T-cell (primary cell): ENCODE measurements at regions not wholly inside any gene's neighbourhood (a gene's known extent, or its start where the extent isn't known, plus 50 kb on each side); places are given as distances from the start of the nearest gene placed in this dataset.

Experiments used
- ATAC-seq, 4 experiments: fragments of 200-7000 bp in 3 of 4; fragments of 150-1000 bp in 1 of 4; cut with Tn5 transposase; replicated peaks in 1 of 4; 1 replicate in 3 of 4; 2 replicates in 1 of 4; pipeline ENCODE4 v1.10.0; 2021; ENCODE audit warnings: moderate library complexity in 3 of 4, mild to moderate bottlenecking in 2 of 4, moderate number of reproducible peaks in 1 of 4
- CTCF ChIA-PET, 2 donors: fragments of 300-600 bp; sonication (Branson Sonifier 250); formaldehyde crosslinking; loops; one replicate each; lab custom pipeline; 2022; ENCODE audit warnings: antibody characterized with exemption in 2 of 2; lab: Charles Lee
- POLR2A ChIA-PET, 2 donors: fragments of 300-600 bp; sonication (Branson Sonifier 250); formaldehyde crosslinking; loops; one replicate each; lab custom pipeline; 2022; ENCODE audit warnings: antibody characterized with exemption in 2 of 2; lab: Charles Lee
- DNase-seq, 35 experiments: peaks; one replicate each; pipeline versions ENCODE4 v3.0.0 to v3.0.0-alpha.2; 2013 to 2023
- H3K27ac ChIP-seq: one replicate; pipeline ENCODE4 v1.5.1; 2013; ENCODE audit warnings: low read length
- H3K27me3 ChIP-seq, 2 experiments: replicated peaks in 1 of 2; 1 replicate in 1 of 2; 2 replicates in 1 of 2; pipeline versions ENCODE4 v1.6.1 to v1.7.0; 2013; ENCODE audit warnings: low read length in 1 of 2, mixed read lengths in 1 of 2; ENCODE audit not compliant: control insufficient read depth in 2 of 2, insufficient read depth in 2 of 2; ENCODE audit errors: extremely low read depth in 1 of 2
- H3K36me3 ChIP-seq, 2 donors: 1 replicate in 1 of 2; 2 replicates in 1 of 2; pipeline versions ENCODE4 v1.6.1 to v1.7.0; 2013; ENCODE audit warnings: low read length in 1 of 2; ENCODE audit not compliant: control insufficient read depth in 2 of 2, insufficient read depth in 1 of 2; ENCODE audit errors: extremely low read depth in 1 of 2
- H3K4me1 ChIP-seq, 2 experiments: 1 replicate in 1 of 2; 2 replicates in 1 of 2; pipeline versions ENCODE4 v1.6.1 to v1.7.0; 2013; ENCODE audit warnings: low read length in 2 of 2, mixed read lengths in 1 of 2; ENCODE audit not compliant: insufficient read depth in 2 of 2, control insufficient read depth in 1 of 2; ENCODE audit errors: extremely low read depth in 1 of 2
- H3K4me3 ChIP-seq, 2 donors: 1 replicate in 1 of 2; 2 replicates in 1 of 2; pipeline versions ENCODE4 v1.5.1 to v1.7.0; 2013; ENCODE audit warnings: mild to moderate bottlenecking in 2 of 2, low read length in 1 of 2, moderate library complexity in 1 of 2; ENCODE audit not compliant: control insufficient read depth in 1 of 2; ENCODE audit errors: extremely low read depth in 1 of 2
- H3K9me3 ChIP-seq: 2 replicates; pipeline ENCODE4 v1.7.0; 2013
- H3K27ac Mint-ChIP-seq, 2 donors: one replicate each; pipeline ENCODE4 v1.8.0; 2020 to 2021; ENCODE audit warnings: mild to moderate bottlenecking in 2 of 2, mixed read lengths in 2 of 2
- H3K27me3 Mint-ChIP-seq, 2 donors: one replicate each; pipeline ENCODE4 v1.8.0; 2021 to 2022; ENCODE audit warnings: mixed read lengths in 2 of 2
- H3K36me3 Mint-ChIP-seq: one replicate; pipeline ENCODE4 v1.8.0; 2021; ENCODE audit warnings: mixed read lengths
- H3K4me1 Mint-ChIP-seq, 3 donors: one replicate each; pipeline ENCODE4 v1.8.0; 2020 to 2022; ENCODE audit warnings: mixed read lengths in 3 of 3, mild to moderate bottlenecking in 1 of 3
- H3K4me3 Mint-ChIP-seq, 3 donors: one replicate each; pipeline ENCODE4 v1.8.0; 2020 to 2022; ENCODE audit warnings: mild to moderate bottlenecking in 3 of 3, mixed read lengths in 3 of 3, moderate library complexity in 3 of 3
- H3K9me3 Mint-ChIP-seq, 3 donors: one replicate each; pipeline ENCODE4 v1.8.0; 2020 to 2022; ENCODE audit warnings: mixed read lengths in 3 of 3
- WGBS: methylation state at CpG from one replicate; pipeline ENCODE4 v1.1.5; 2013; ENCODE audit warnings: missing lambda C conversion rate; ENCODE audit not compliant: insufficient coverage; 5-methylcytosine and 5-hydroxymethylcytosine counted together

- ChIA-PET POLR2A (no interaction called here), CTCF (no interaction called here)
- no peak overlapping the region for H3K27ac Mint-ChIP-seq
- H3K4me1 ChIP-seq, result no peaks in the 10 kb centered on the region
- no peaks in the 10 kb centered on the region for H3K36me3 Mint-ChIP-seq
- H3K27me3 Mint-ChIP-seq, result no peaks in the 10 kb centered on the region
- no peak overlapping the region for H3K4me3 ChIP-seq
- no peaks in the 10 kb centered on the region for H3K9me3 ChIP-seq
- DNase-seq (no peak), ATAC-seq (no peak)
- H3K4me3 Mint-ChIP-seq, result no peak overlapping the region
- H3K27me3 ChIP-seq, result no peaks in the 10 kb centered on the region
- WGBS, result 0% methylated on average over 3 of the region's 8 CpGs
- no peaks in the 10 kb centered on the region for H3K4me1 Mint-ChIP-seq
- H3K9me3 Mint-ChIP-seq, result peaks cover 3 to 7% (median 4%) of the 10 kb centered on the region in 3 donors
- no peak overlapping the region for H3K27ac ChIP-seq
- no peaks in the 10 kb centered on the region for H3K36me3 ChIP-seq
Observed at GRCh38 chr7:119197877-119198527, 973.5 kb downstream of the ANKRD7 start.

DNA sequence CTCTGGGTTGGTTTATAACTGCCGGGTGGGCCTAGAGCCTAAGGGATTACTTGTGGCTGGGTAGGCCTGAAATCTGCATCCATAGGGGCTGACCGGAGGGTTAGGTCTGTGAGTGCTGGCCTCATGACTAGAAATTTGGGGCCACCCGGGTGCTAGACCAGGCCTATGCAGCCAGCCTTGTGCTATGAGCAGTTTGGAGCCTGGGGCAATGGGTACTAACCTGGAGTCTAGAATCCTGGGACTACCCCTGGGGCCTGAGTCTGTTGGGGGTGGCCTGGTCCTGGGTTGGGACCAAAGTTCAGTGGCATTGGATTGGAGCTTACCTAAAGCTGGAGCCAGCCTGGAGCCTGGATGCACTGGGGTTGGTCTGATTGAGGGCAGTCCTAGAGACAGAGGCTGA, 995.2 kb downstream of the ANKRD7 start:
- Mint-ChIP-seq H3K9me3 (peaks cover 6 to 15% (median 9%) of the 10 kb centered on the region in 3 donors), H3K27ac (no peak overlapping the region), H3K4me1 (no peaks in the 10 kb centered on the region), H3K4me3 (no peak overlapping the region), H3K27me3 (no peaks in the 10 kb centered on the region), H3K36me3 (no peaks in the 10 kb centered on the region)
- Histone ChIP-seq H3K27me3 (no peaks in the 10 kb centered on the region), H3K27ac (no peak overlapping the region), H3K4me3 (no peak overlapping the region), H3K9me3 (no peaks in the 10 kb centered on the region), H3K36me3 (no peaks in the 10 kb centered on the region), H3K4me1 (no peaks in the 10 kb centered on the region)
- ChIA-PET CTCF (no interaction called here), POLR2A (no interaction called here)
- no peak for ATAC-seq
- no peak for DNase-seq
- WGBS, result 80% methylated on average over 3 of the region's 3 CpGs

GRCh38 chr7:119223930-119224329, 999.4 kb downstream of the ANKRD7 start:
- Histone ChIP-seq H3K27me3 (no peaks in the 10 kb centered on the region), H3K4me3 (no peak overlapping the region), H3K9me3 (no peaks in the 10 kb centered on the region), H3K36me3 (no peaks in the 10 kb centered on the region), H3K4me1 (no peaks in the 10 kb centered on the region), H3K27ac (no peak overlapping the region)
- Mint-ChIP-seq H3K36me3 (no peaks in the 10 kb centered on the region), H3K4me1 (no peaks in the 10 kb centered on the region), H3K9me3 (peaks cover 5 to 17% (median 8%) of the 10 kb centered on the region in 3 donors), H3K27ac (no peak overlapping the region), H3K27me3 (no peaks in the 10 kb centered on the region), H3K4me3 (no peak overlapping the region)
- ATAC-seq, result no peak
- CTCF ChIA-PET, result no interaction called here
- POLR2A ChIA-PET, result no interaction called here
- WGBS, result no CpG with 5 or more reads among the region's 2 CpGs
- DNase-seq, result no peak

DNA sequence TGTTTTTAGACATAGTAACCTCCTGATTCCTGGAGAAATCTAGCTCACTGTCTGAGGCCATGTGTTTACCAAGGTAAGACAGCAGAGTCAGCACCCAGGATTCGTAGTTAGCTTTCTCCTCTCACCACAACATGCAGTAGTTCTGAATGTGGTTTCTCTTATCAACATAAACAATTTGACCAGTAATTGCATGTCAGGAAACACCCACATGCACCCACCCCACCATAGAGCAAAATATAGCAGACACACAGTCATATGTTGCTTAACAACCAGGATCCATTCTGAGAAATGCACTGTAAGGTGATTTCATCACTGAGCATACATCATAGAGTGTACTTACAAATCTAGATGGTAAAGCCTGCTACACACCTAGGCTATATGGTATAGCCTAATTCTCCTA, 1004.0 kb downstream of the ANKRD7 start:
- Mint-ChIP-seq H3K27me3 (no peaks in the 10 kb centered on the region), H3K4me1 (no peaks in the 10 kb centered on the region), H3K4me3 (no peak overlapping the region), H3K27ac (no peak overlapping the region), H3K36me3 (no peaks in the 10 kb centered on the region), H3K9me3 (peaks cover 3 to 12% (median 8%) of the 10 kb centered on the region in 3 donors)
- H3K27me3 ChIP-seq, result no peaks in the 10 kb centered on the region
- H3K27ac ChIP-seq, result no peak overlapping the region
- H3K4me1 ChIP-seq, result no peaks in the 10 kb centered on the region
- CTCF ChIA-PET, result no interaction called here
- ATAC-seq, result no peak
- no peaks in the 10 kb centered on the region for H3K9me3 ChIP-seq
- no peak overlapping the region for H3K4me3 ChIP-seq
- no CpG with 5 or more reads among the region's 1 CpG for WGBS
- H3K36me3 ChIP-seq, result no peaks in the 10 kb centered on the region
- no peak for DNase-seq
- POLR2A ChIA-PET, result no interaction called here

DNA sequence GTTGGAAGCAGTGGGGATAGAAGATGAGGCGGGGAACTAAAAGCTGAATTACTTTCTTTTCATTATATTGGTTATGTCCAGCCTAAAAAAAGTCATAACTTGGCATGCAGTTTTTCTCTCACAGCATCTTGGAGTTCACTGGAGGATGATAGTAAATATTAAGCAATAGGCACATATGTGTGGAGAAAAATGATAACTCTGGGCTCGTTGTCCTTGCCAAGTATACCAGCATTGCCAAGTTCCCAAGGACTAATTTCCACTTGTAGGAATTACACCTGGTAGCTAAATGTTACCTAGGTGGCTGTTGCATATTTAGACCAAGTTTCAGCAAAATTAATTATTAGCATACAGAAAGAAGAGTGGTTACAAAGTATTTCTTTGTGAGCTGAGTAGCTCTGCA, 1007.6 kb downstream of the ANKRD7 start:
- Histone ChIP-seq H3K27ac (no peak overlapping the region), H3K4me1 (no peaks in the 10 kb centered on the region), H3K4me3 (no peak overlapping the region), H3K9me3 (no peaks in the 10 kb centered on the region), H3K27me3 (no peaks in the 10 kb centered on the region), H3K36me3 (no peaks in the 10 kb centered on the region)
- ATAC-seq (no peak), DNase-seq (no peak)
- CTCF ChIA-PET, result no interaction called here
- Mint-ChIP-seq H3K27me3 (no peaks in the 10 kb centered on the region), H3K27ac (no peak overlapping the region), H3K4me3 (no peak overlapping the region), H3K4me1 (no peaks in the 10 kb centered on the region), H3K9me3 (peaks cover 3 to 14% (median 11%) of the 10 kb centered on the region in 3 donors), H3K36me3 (no peaks in the 10 kb centered on the region)
- no CpG with 5 or more reads among the region's 2 CpGs for whole genome bisulfite sequencing
- POLR2A ChIA-PET, result no interaction called here

DNA sequence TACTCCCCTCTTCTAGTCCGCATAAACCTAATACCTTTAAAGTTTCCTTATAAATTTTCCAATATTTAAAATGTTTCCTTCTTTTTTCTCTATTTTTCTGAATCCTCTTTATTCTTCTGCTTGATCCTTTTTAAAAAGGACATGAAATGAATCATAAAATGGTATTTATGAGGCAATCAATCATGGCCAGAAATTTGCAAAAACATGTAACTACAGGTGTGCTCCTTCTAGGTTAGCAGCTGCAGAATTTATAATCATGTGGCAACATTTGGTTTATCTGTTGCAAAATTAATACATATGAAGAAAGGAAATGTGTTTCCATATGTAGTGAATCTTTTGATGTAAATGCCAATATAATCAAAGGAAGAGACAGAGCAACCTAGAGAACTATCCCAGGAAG, 1008.5 kb downstream of the ANKRD7 start:
- Mint-ChIP-seq H3K9me3 (peaks cover 3 to 15% (median 11%) of the 10 kb centered on the region in 3 donors), H3K27me3 (no peaks in the 10 kb centered on the region), H3K4me3 (no peak overlapping the region), H3K4me1 (no peaks in the 10 kb centered on the region), H3K36me3 (no peaks in the 10 kb centered on the region), H3K27ac (no peak overlapping the region)
- POLR2A ChIA-PET, result no interaction called here
- no peaks in the 10 kb centered on the region for H3K9me3 ChIP-seq
- WGBS, result no CpG with 5 or more reads among the region's 1 CpG
- H3K4me3 ChIP-seq, result no peak overlapping the region
- no peaks in the 10 kb centered on the region for H3K4me1 ChIP-seq
- DNase-seq (no peak), ATAC-seq (no peak)
- H3K27ac ChIP-seq, result no peak overlapping the region
- H3K36me3 ChIP-seq, result no peaks in the 10 kb centered on the region
- no peaks in the 10 kb centered on the region for H3K27me3 ChIP-seq
- CTCF ChIA-PET, result no interaction called here

DNA sequence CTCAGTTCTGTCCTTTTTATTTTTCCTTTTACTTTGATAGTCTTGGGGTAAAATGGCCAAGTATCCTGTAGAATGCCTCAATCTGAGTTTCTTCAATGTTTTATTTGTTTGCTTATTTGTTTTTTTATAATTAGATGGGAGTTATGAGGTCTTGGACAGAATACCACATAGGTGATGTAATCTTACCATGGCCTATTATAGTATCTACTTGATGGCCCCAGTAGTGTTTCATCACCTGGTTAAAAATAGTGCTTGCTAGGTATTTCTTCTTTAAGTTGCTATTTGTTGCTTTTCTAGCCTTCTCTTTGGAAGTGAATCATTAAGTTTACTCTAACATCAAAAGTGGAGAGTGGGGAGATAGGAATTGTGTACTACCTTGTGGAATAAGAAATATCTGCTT, 1020.0 kb upstream of the KCND2 start:
- CTCF ChIA-PET, result no interaction called here
- no peak for ATAC-seq

More for the DNA sequence above, 1020.0 kb upstream of the KCND2 start:
- no peaks in the 10 kb centered on the region for H3K4me1 ChIP-seq
- peaks cover 0 to 4% (median 0%) of the 10 kb centered on the region in 3 donors for H3K9me3 Mint-ChIP-seq
- H3K9me3 ChIP-seq, result no peaks in the 10 kb centered on the region
- no peak for DNase-seq
- no peaks in the 10 kb centered on the region for H3K36me3 ChIP-seq
- H3K4me3 ChIP-seq, result no peak overlapping the region
- no peaks in the 10 kb centered on the region for H3K27me3 Mint-ChIP-seq
- no peaks in the 10 kb centered on the region for H3K36me3 Mint-ChIP-seq
- H3K4me1 Mint-ChIP-seq, result no peaks in the 10 kb centered on the region
- H3K27ac ChIP-seq, result no peak overlapping the region
- no peaks in the 10 kb centered on the region for H3K27me3 ChIP-seq
- no peak overlapping the region for H3K27ac Mint-ChIP-seq
- no peak overlapping the region for H3K4me3 Mint-ChIP-seq
- POLR2A ChIA-PET, result no interaction called here
